Hepatic stellate cell (primary cell): ENCODE measurements at regions not wholly inside any gene's neighbourhood (a gene's known extent, or its start where the extent isn't known, plus 50 kb on each side); places are given as distances from the start of the nearest gene placed in this dataset.

ENCODE experiments used
- DNase-seq: peaks from one replicate; pipeline ENCODE4 v3.0.0; 2011; ENCODE audit warnings: low spot score

DNA sequence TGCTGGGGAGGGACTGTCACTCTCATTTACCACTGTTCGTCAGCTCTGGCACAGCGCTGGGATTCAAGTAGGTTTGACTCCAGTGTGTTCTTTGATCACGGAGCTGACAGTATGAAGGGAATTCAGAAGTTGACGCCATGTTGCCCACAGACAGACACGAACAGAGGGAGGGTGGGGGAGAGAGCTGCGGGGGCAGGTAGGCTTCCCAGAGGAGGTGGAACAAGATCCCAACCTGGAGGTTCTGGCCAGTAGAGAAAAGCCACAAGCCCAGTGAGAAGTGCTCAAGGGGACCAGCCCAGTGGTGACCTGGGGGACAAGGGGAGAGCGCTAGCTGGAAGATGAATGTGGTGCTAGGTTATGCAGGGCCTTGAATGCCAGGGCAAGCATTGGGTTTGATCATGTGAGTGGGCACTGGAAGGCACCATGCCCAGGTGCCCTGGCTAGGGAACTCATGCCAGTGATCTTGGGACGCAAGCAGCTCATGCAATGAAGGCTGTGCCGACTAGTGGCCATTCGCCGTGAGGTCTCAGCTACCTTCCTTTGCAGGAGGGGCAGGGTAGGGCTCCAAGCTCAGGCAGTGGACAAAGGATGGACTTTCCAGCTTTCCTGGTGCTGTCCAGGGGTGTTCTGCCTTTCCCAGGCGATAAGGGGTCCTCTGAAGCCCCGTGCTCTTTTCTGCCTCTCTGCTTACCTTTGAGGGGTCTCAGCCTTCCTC, 50.4 kb upstream of the APCDD1L start:
- DNase-seq: no peak
